H9 (cell line): ENCODE measurements at regions not wholly inside any gene's neighbourhood (a gene's known extent, or its start where the extent isn't known, plus 50 kb on each side); places are given as distances from the start of the nearest gene placed in this dataset.

ENCODE experiments used
- DNase-seq: peaks from one replicate; pipeline ENCODE4 v3.0.0-alpha.2; 2017
- H2AFZ ChIP-seq: one replicate; pipeline ENCODE4 v1.6.1; 2013; ENCODE audit warnings: mild to moderate bottlenecking, low read length, control low read depth, moderate library complexity
- H2AK5ac ChIP-seq: 2 replicates; pipeline ENCODE4 v1.6.1; 2013; ENCODE audit warnings: low read length, control low read depth, mixed read lengths; ENCODE audit not compliant: insufficient read length
- H2BK120ac ChIP-seq: one replicate; pipeline ENCODE4 v1.6.1; 2013; ENCODE audit warnings: low read depth, mild to moderate bottlenecking, low read length, control low read depth, inconsistent platforms; ENCODE audit not compliant: poor library complexity, severe bottlenecking
- H2BK12ac ChIP-seq: 2 replicates; pipeline ENCODE4 v1.6.1; 2013; ENCODE audit warnings: low read length, control low read depth, mixed read lengths, low read depth; ENCODE audit not compliant: insufficient read length
- H2BK15ac ChIP-seq: 2 replicates; pipeline ENCODE4 v1.6.1; 2013; ENCODE audit warnings: low read depth, low read length, control low read depth
- H2BK20ac ChIP-seq: one replicate; pipeline ENCODE4 v1.6.1; 2013; ENCODE audit warnings: low read depth, mild to moderate bottlenecking, low read length, control low read depth, inconsistent platforms; ENCODE audit not compliant: poor library complexity, severe bottlenecking
- H2BK5ac ChIP-seq: 2 replicates; pipeline ENCODE4 v1.6.1; 2013; ENCODE audit warnings: low read length, control low read depth, mixed read lengths; ENCODE audit not compliant: insufficient read length
- H3K14ac ChIP-seq: 2 replicates; pipeline ENCODE4 v1.6.1; 2013; ENCODE audit warnings: low read length, control low read depth; ENCODE audit not compliant: insufficient read depth
- H3K18ac ChIP-seq: 2 replicates; pipeline ENCODE4 v1.6.1; 2013; ENCODE audit warnings: low read depth, mild to moderate bottlenecking, mixed read lengths, low read length, control low read depth; ENCODE audit not compliant: insufficient read length
- H3K23ac ChIP-seq: 2 replicates; pipeline ENCODE4 v1.6.1; 2013; ENCODE audit warnings: low read length, control low read depth, mixed read lengths, low read depth; ENCODE audit not compliant: insufficient read length
- H3K23me2 ChIP-seq: 2 replicates; pipeline ENCODE4 v1.6.1; 2013; ENCODE audit warnings: low read depth, mild to moderate bottlenecking, mixed read lengths, low read length, control low read depth; ENCODE audit not compliant: insufficient read length, poor library complexity, severe bottlenecking
- H3K27ac ChIP-seq: 2 replicates; pipeline ENCODE4 v1.5.1; 2013; ENCODE audit warnings: low read length, control low read depth, mixed read lengths, low read depth; ENCODE audit not compliant: insufficient read length
- H3K27me3 ChIP-seq: 2 replicates; pipeline ENCODE4 v1.6.1; 2013; ENCODE audit warnings: low read length, control low read depth, inconsistent platforms; ENCODE audit not compliant: insufficient read depth
- H3K4ac ChIP-seq: 2 replicates; pipeline ENCODE4 v1.6.1; 2013; ENCODE audit warnings: low read depth, mild to moderate bottlenecking, control low read depth, inconsistent platforms, low read length, moderate library complexity
- H3K4me1 ChIP-seq: 2 replicates; pipeline ENCODE4 v1.6.1; 2013; ENCODE audit warnings: low read length, control low read depth, inconsistent platforms; ENCODE audit not compliant: insufficient read depth
- H3K4me2 ChIP-seq: 2 replicates; pipeline ENCODE4 v1.6.1; 2013; ENCODE audit warnings: low read length, control low read depth, mixed read lengths; ENCODE audit not compliant: insufficient read length, insufficient read depth
- H3K56ac ChIP-seq: 2 replicates; pipeline ENCODE4 v1.6.1; 2013; ENCODE audit warnings: low read depth, mild to moderate bottlenecking, mixed read lengths, low read length, control low read depth; ENCODE audit not compliant: insufficient read length
- H3K79me1 ChIP-seq: 2 replicates; pipeline ENCODE4 v1.6.1; 2013; ENCODE audit warnings: low read depth, mild to moderate bottlenecking, moderate library complexity, low read length, control low read depth, inconsistent platforms; ENCODE audit not compliant: insufficient read depth, poor library complexity, severe bottlenecking
- H3K79me2 ChIP-seq: 2 replicates; pipeline ENCODE4 v1.6.1; 2013; ENCODE audit warnings: low read length, control low read depth, inconsistent platforms; ENCODE audit not compliant: insufficient read depth
- H3K9ac ChIP-seq: 2 replicates; pipeline ENCODE4 v1.6.1; 2013; ENCODE audit warnings: low read length, control low read depth, mixed read lengths; ENCODE audit not compliant: insufficient read length; ENCODE audit errors: extremely low read depth
- H3K9me3 ChIP-seq: one replicate; pipeline ENCODE4 v1.6.1; 2013; ENCODE audit warnings: low read depth, low read length, inconsistent platforms; ENCODE audit not compliant: control insufficient read depth
- H3T11ph ChIP-seq: one replicate; pipeline ENCODE4 v1.6.1; 2013; ENCODE audit warnings: mild to moderate bottlenecking, low read length, control low read depth, inconsistent platforms
- H4K20me1 ChIP-seq: one replicate; pipeline ENCODE4 v1.6.1; 2013; ENCODE audit not compliant: control insufficient read depth, insufficient read length, insufficient read depth
- H4K5ac ChIP-seq: 2 replicates; pipeline ENCODE4 v1.6.1; 2013; ENCODE audit warnings: low read depth, mild to moderate bottlenecking, mixed read lengths, low read length, control low read depth; ENCODE audit not compliant: insufficient read length
- H4K8ac ChIP-seq: replicated peaks from 2 replicates; pipeline ENCODE4 v1.6.1; 2013; ENCODE audit warnings: low read length, control low read depth, mixed read lengths, low read depth; ENCODE audit not compliant: insufficient read length
- H4K91ac ChIP-seq: 2 replicates; pipeline ENCODE4 v1.6.1; 2013; ENCODE audit warnings: low read depth, mild to moderate bottlenecking, moderate library complexity, mixed read lengths, low read length, control low read depth; ENCODE audit not compliant: insufficient read length
- H3K27ac Mint-ChIP-seq, 3 experiments: 2 replicates in 2 of 3; 3 replicates in 1 of 3; pipeline ENCODE4 v1.8.0; 2020 to 2021; ENCODE audit warnings: mixed read lengths in 3 of 3, mild to moderate bottlenecking in 1 of 3, moderate library complexity in 1 of 3
- H3K27me3 Mint-ChIP-seq: 2 replicates; pipeline ENCODE4 v1.8.0; 2021; ENCODE audit warnings: low read depth, mild to moderate bottlenecking, moderate library complexity, mixed read lengths
- H3K36me3 Mint-ChIP-seq, 3 experiments: 2 replicates in 2 of 3; 3 replicates in 1 of 3; pipeline ENCODE4 v1.8.0; 2020 to 2021; ENCODE audit warnings: low read depth in 3 of 3, mixed read lengths in 3 of 3; ENCODE audit not compliant: insufficient read depth in 1 of 3
- H3K4me1 Mint-ChIP-seq, 2 experiments: 2 replicates each; pipeline ENCODE4 v1.8.0; 2020; ENCODE audit warnings: mixed read lengths in 2 of 2
- H3K4me3 Mint-ChIP-seq, 2 experiments: 2 replicates in 1 of 2; 3 replicates in 1 of 2; pipeline ENCODE4 v1.8.0; 2020 to 2021; ENCODE audit warnings: mild to moderate bottlenecking in 2 of 2, mixed read lengths in 2 of 2, moderate library complexity in 1 of 2
- H3K9me3 Mint-ChIP-seq, 2 experiments: 2 replicates in 1 of 2; 3 replicates in 1 of 2; pipeline ENCODE4 v1.8.0; 2020; ENCODE audit warnings: mild to moderate bottlenecking in 2 of 2, mixed read lengths in 2 of 2, moderate library complexity in 1 of 2
- TF ChIP-seq, protein P1 (sequence below): fragments of 200-600 bp; sonication (generic); conservative IDR thresholded peaks from 3 replicates; pipeline ENCODE4 v1.8.0; 2021; ENCODE audit warnings: antibody characterized with exemption, mild to moderate bottlenecking

DNA sequence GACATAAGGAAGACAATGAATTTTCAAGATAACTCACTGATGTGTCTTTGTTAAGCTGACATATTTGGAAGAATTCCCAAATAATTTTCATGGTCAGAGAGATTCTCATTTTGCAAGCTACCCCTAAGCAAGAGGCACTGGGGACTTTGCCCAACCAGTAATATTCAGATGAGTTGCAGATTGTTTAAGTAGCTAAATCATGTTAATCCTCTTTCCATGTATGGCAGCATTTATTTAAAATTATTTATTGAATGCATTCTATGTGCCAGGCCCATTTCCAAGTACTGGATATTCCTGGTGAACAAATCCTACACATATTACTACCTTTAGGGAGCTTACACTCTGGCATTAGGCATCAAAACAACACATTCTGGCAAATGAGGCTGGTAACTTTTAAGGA, 56.5 kb upstream of the BACH1 start:
- TF ChIP-seq, protein P1, sequence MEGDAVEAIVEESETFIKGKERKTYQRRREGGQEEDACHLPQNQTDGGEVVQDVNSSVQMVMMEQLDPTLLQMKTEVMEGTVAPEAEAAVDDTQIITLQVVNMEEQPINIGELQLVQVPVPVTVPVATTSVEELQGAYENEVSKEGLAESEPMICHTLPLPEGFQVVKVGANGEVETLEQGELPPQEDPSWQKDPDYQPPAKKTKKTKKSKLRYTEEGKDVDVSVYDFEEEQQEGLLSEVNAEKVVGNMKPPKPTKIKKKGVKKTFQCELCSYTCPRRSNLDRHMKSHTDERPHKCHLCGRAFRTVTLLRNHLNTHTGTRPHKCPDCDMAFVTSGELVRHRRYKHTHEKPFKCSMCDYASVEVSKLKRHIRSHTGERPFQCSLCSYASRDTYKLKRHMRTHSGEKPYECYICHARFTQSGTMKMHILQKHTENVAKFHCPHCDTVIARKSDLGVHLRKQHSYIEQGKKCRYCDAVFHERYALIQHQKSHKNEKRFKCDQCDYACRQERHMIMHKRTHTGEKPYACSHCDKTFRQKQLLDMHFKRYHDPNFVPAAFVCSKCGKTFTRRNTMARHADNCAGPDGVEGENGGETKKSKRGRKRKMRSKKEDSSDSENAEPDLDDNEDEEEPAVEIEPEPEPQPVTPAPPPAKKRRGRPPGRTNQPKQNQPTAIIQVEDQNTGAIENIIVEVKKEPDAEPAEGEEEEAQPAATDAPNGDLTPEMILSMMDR: no peak
- Histone ChIP-seq H3K18ac (no peak overlapping the region), H3K56ac (no peak overlapping the region), H4K5ac (no peak overlapping the region), H2AK5ac (no peak overlapping the region), H4K8ac (no peak overlapping the region), H3K79me2 (no peaks in the 10 kb centered on the region), H3K14ac (no peak overlapping the region), H3K9ac (no peak overlapping the region), H3K9me3 (no peaks in the 10 kb centered on the region), H3K4ac (no peak overlapping the region), H3K23ac (no peak overlapping the region), H3K27me3 (no peaks in the 10 kb centered on the region), H3K27ac (no peak overlapping the region), H3K23me2 (no peaks in the 10 kb centered on the region), H4K91ac (no peak overlapping the region), H3K79me1 (no peaks in the 10 kb centered on the region), H2BK5ac (no peak overlapping the region), H3K4me2 (no peak overlapping the region), H3T11ph (no peak overlapping the region), H3K4me1 (no peaks in the 10 kb centered on the region), H4K20me1 (no peaks in the 10 kb centered on the region), H2BK15ac (no peak overlapping the region), H2BK20ac (no peak overlapping the region), H2BK12ac (no peak overlapping the region), H2BK120ac (no peak overlapping the region), H2AFZ (no peak overlapping the region)
- H3K4me3 Mint-ChIP-seq: no peak overlapping the region
- DNase-seq: no peak
- H3K27me3 Mint-ChIP-seq: no peaks in the 10 kb centered on the region
- no peak overlapping the region for H3K27ac Mint-ChIP-seq
- no peaks in the 10 kb centered on the region for H3K9me3 Mint-ChIP-seq
- no peaks in the 10 kb centered on the region; a peak in 1 of 4 replicates for H3K4me1 Mint-ChIP-seq
- no peaks in the 10 kb centered on the region for H3K36me3 Mint-ChIP-seq
